SK-N-SH treated with all-trans-retinoic acid at 6 μM for 48 hours (cell line): ENCODE measurements at regions not wholly inside any gene's neighbourhood (a gene's known extent, or its start where the extent isn't known, plus 50 kb on each side); places are given as distances from the start of the nearest gene placed in this dataset.

ENCODE experiments used
- ARNTL ChIP-seq: fragments of 450-650 bp; formaldehyde crosslinking; IDR thresholded peaks from 2 replicates; pipeline ENCODE4 v1.5.0; 2020; ENCODE audit warnings: low read depth, mild to moderate bottlenecking, moderate library complexity, borderline replicate concordance
- ESRRG ChIP-seq: fragments of 250-450 bp; sonication (Bioruptor Pico); IDR thresholded peaks from 2 replicates; pipeline ENCODE4 v1.6.1; 2021; ENCODE audit warnings: mild to moderate bottlenecking
- GLIS3 ChIP-seq: fragments of 250-450 bp; sonication (Bioruptor Pico); IDR thresholded peaks from 2 replicates; pipeline ENCODE4 v1.5.0; 2020; ENCODE audit warnings: mild to moderate bottlenecking, moderate library complexity
- ISL1 ChIP-seq: fragments of 250-450 bp; sonication (Bioruptor Pico); IDR thresholded peaks from 2 replicates; pipeline ENCODE4 v2.1.2; 2022; ENCODE audit warnings: mild to moderate bottlenecking, moderate library complexity
- PATZ1 ChIP-seq: fragments of 250-450 bp; sonication (Bioruptor Pico); IDR thresholded peaks from 2 replicates; pipeline ENCODE4 v1.8.0; 2020; ENCODE audit warnings: mild to moderate bottlenecking, moderate library complexity, borderline replicate concordance
- POU6F1 ChIP-seq: fragments of 250-450 bp; sonication (Bioruptor Pico); IDR thresholded peaks from 2 replicates; pipeline ENCODE4 v1.8.0; 2021; ENCODE audit warnings: low read depth, mild to moderate bottlenecking, moderate library complexity, borderline replicate concordance
- PPARA ChIP-seq: fragments of 250-450 bp; sonication (Bioruptor Pico); IDR thresholded peaks from 2 replicates; pipeline ENCODE4 v1.5.0; 2020; ENCODE audit warnings: mild to moderate bottlenecking, borderline replicate concordance
- RARB ChIP-seq: fragments of 250-450 bp; sonication (Bioruptor Pico); IDR thresholded peaks from 2 replicates; pipeline ENCODE4 v1.8.0; 2021; ENCODE audit warnings: mild to moderate bottlenecking, moderate library complexity
- SNAI2 ChIP-seq: fragments of 250-450 bp; sonication (Bioruptor Pico); IDR thresholded peaks from 2 replicates; pipeline ENCODE4 v1.5.0; 2020; ENCODE audit warnings: mild to moderate bottlenecking, moderate library complexity
- TCF4 ChIP-seq: fragments of 250-450 bp; sonication (Bioruptor Pico); IDR thresholded peaks from 2 replicates; pipeline ENCODE4 v1.8.0; 2021; ENCODE audit warnings: mild to moderate bottlenecking, moderate library complexity, borderline replicate concordance
- TOX ChIP-seq: fragments of 250-450 bp; sonication (Bioruptor Pico); IDR thresholded peaks from 2 replicates; pipeline ENCODE4 v1.8.0; 2021; ENCODE audit warnings: mild to moderate bottlenecking, moderate library complexity, borderline replicate concordance
- ZC3H10 ChIP-seq: fragments of 250-450 bp; sonication (Bioruptor Pico); IDR thresholded peaks from 2 replicates; pipeline ENCODE4 v1.5.1; 2021; ENCODE audit warnings: mild to moderate bottlenecking, moderate library complexity
- ZFP3 ChIP-seq: fragments of 250-450 bp; sonication (Bioruptor Pico); IDR thresholded peaks from 2 replicates; pipeline ENCODE4 v1.5.0; 2020; ENCODE audit warnings: mild to moderate bottlenecking, moderate library complexity
- ZNF565 ChIP-seq: fragments of 450-650 bp; formaldehyde crosslinking; conservative IDR thresholded peaks from 2 replicates; pipeline ENCODE4 v1.5.0; 2020; ENCODE audit warnings: low read depth, mild to moderate bottlenecking, moderate library complexity

GRCh38 chr5:103336941-103337340 lies 78.4 kb downstream of the MACIR start:
- no peak for TF ChIP-seq PATZ1 (CRISPR knock-in tag)
- no peak for TF ChIP-seq ZFP3 (CRISPR knock-in tag)
- no peak for TF ChIP-seq SNAI2 (CRISPR knock-in tag)
- no peak for TF ChIP-seq ZNF565 (CRISPR knock-in tag)
- TF ChIP-seq ISL1 (CRISPR knock-in tag): no peak
- no peak for TF ChIP-seq POU6F1 (CRISPR knock-in tag)
- TF ChIP-seq ARNTL (CRISPR knock-in tag): no peak
- no peak for TF ChIP-seq ESRRG (CRISPR knock-in tag)
- TF ChIP-seq TOX (CRISPR knock-in tag): no peak
- no peak for TF ChIP-seq ZC3H10 (CRISPR knock-in tag)
- TF ChIP-seq GLIS3: no peak
- no peak for TF ChIP-seq PPARA
- no peak for TF ChIP-seq TCF4
- TF ChIP-seq RARB (CRISPR knock-in tag): no peak
